ENCODE measurements at regions not wholly inside any gene's neighbourhood (a gene's known extent, or its start where the extent isn't known, plus 50 kb on each side); places are given as distances from the start of the nearest gene placed in this dataset.

GRCh38 chr6:131486608-131487007 is 86.4 kb upstream of the ARG1 start:
- Histone ChIP-seq H3F3A (ENCODE audit: insufficient read depth, low read length) (no peaks in the 10 kb centered on the region), H3K9me2 (ENCODE audit: low read depth, low read length) (no peaks in the 10 kb centered on the region), H3K36me3 (ENCODE audit: insufficient read depth, low read length) (no peaks in the 10 kb centered on the region), H2AFZ (ENCODE audit: low read length) (no peak overlapping the region), H3K79me2 (ENCODE audit: insufficient read depth, low read length) (no peaks in the 10 kb centered on the region), H3K27me3 (ENCODE audit: insufficient read depth, low read length) (no peaks in the 10 kb centered on the region), H3K4me3 (ENCODE audit: low read depth, low read length, poor library complexity, severe bottlenecking) (no peak overlapping the region), H3K9me3 (ENCODE audit: low read length) (no peaks in the 10 kb centered on the region), H3K27ac (ENCODE audit: low read depth, low read length, poor library complexity, severe bottlenecking) (no peak overlapping the region), H3K4me1 (ENCODE audit: insufficient read depth, low read length, severe bottlenecking) (no peaks in the 10 kb centered on the region), H4K20me1 (ENCODE audit: insufficient read depth, low read length) (no peaks in the 10 kb centered on the region), H3K4me2 (ENCODE audit: low read length) (no peak overlapping the region), H3K9ac (ENCODE audit: low read length) (no peak overlapping the region)
- TF ChIP-seq CTCF (IDR thresholded peaks at IDR 0.05; ENCODE audit: low read length) (no peak), EZH2 (IDR thresholded peaks at IDR 0.05; ENCODE audit: borderline replicate concordance, low read length) (no peak)

- no peaks in the 10 kb centered on the region for H3K79me2 ChIP-seq (ENCODE audit: insufficient read depth, low read length)
- H3K36me3 ChIP-seq (ENCODE audit: insufficient read depth, low read length), result no peaks in the 10 kb centered on the region
- no peaks in the 10 kb centered on the region for H3K4me1 ChIP-seq (ENCODE audit: insufficient read depth, low read length, severe bottlenecking)
- no peak overlapping the region for H3K4me3 ChIP-seq (ENCODE audit: low read depth, low read length, poor library complexity, severe bottlenecking)
- H3K4me2 ChIP-seq (ENCODE audit: low read length), result no peak overlapping the region
- H3F3A ChIP-seq (ENCODE audit: insufficient read depth, low read length), result no peaks in the 10 kb centered on the region
- no peaks in the 10 kb centered on the region for H3K9me3 ChIP-seq (ENCODE audit: low read length)
- H3K27ac ChIP-seq (ENCODE audit: low read depth, low read length, poor library complexity, severe bottlenecking), result no peak overlapping the region
- H3K27me3 ChIP-seq (ENCODE audit: insufficient read depth, low read length), result no peaks in the 10 kb centered on the region
- H4K20me1 ChIP-seq (ENCODE audit: insufficient read depth, low read length), result no peaks in the 10 kb centered on the region
- H3K9me2 ChIP-seq (ENCODE audit: low read depth, low read length), result no peaks in the 10 kb centered on the region
- TF ChIP-seq CTCF (IDR thresholded peaks at IDR 0.05; ENCODE audit: low read length) (no peak), EZH2 (IDR thresholded peaks at IDR 0.05; ENCODE audit: borderline replicate concordance, low read length) (no peak)
- no peak overlapping the region for H3K9ac ChIP-seq (ENCODE audit: low read length)
- no peak overlapping the region for H2AFZ ChIP-seq (ENCODE audit: low read length)
Measured at GRCh38 chr6:131488780-131489179, 84.2 kb upstream of the ARG1 start.

GRCh38 chr6:131490441-131490840 is 82.6 kb upstream of the ARG1 start:
- H3K27ac ChIP-seq (ENCODE audit: low read depth, low read length, poor library complexity, severe bottlenecking), result no peak overlapping the region
- no peaks in the 10 kb centered on the region for H3K79me2 ChIP-seq (ENCODE audit: insufficient read depth, low read length)
- no peaks in the 10 kb centered on the region for H3K9me2 ChIP-seq (ENCODE audit: low read depth, low read length)
- no peaks in the 10 kb centered on the region for H4K20me1 ChIP-seq (ENCODE audit: insufficient read depth, low read length)
- H2AFZ ChIP-seq (ENCODE audit: low read length), result no peak overlapping the region
- TF ChIP-seq CTCF (IDR thresholded peaks at IDR 0.05; ENCODE audit: low read length) (no peak), EZH2 (IDR thresholded peaks at IDR 0.05; ENCODE audit: borderline replicate concordance, low read length) (no peak)
- no peak overlapping the region for H3K9ac ChIP-seq (ENCODE audit: low read length)
- H3K4me3 ChIP-seq (ENCODE audit: low read depth, low read length, poor library complexity, severe bottlenecking), result no peak overlapping the region
- no peaks in the 10 kb centered on the region for H3K4me1 ChIP-seq (ENCODE audit: insufficient read depth, low read length, severe bottlenecking)
- H3K27me3 ChIP-seq (ENCODE audit: insufficient read depth, low read length), result no peaks in the 10 kb centered on the region
- no peaks in the 10 kb centered on the region for H3K36me3 ChIP-seq (ENCODE audit: insufficient read depth, low read length)
- no peak overlapping the region for H3K4me2 ChIP-seq (ENCODE audit: low read length)
- H3K9me3 ChIP-seq (ENCODE audit: low read length), result no peaks in the 10 kb centered on the region
- H3F3A ChIP-seq (ENCODE audit: insufficient read depth, low read length), result no peaks in the 10 kb centered on the region

All from OCI-LY1 (cell line).